ENCODE measurements at regions not wholly inside any gene's neighbourhood (a gene's known extent, or its start where the extent isn't known, plus 50 kb on each side); places are given as distances from the start of the nearest gene placed in this dataset.

- DNase-seq, result no peak
Observed at GRCh38 chr5:159826351-159827214, 89.7 kb upstream of the ADRA1B start.

GRCh38 chr5:159827861-159828260 lies 88.4 kb upstream of the ADRA1B start:
- DNase-seq, result no peak

- no peak for DNase-seq
Observed at GRCh38 chr5:159832073-159832472, 84.2 kb upstream of the ADRA1B start.

- no peak for DNase-seq
Observed at GRCh38 chr5:159833088-159833487, 83.2 kb upstream of the ADRA1B start.

DNA sequence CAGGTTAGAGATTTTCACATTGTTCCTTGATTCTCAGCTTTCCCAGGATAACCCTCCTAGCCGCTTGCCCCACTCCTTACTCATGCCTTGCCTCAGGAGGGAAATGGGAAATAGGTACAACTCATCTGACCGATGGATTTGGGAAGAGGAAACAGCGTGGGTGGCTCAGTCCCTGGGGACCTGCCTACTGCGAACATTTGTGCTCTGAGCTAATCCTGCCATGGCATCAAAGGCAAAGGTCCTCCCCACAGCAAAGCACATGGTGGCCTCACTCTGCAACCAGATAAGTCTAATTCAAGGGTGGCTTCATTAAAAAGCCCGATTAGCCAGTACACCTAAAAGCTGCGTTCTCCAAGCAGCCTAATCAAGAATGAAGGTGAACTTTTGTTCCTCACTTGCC lies 82.4 kb upstream of the ADRA1B start:
- no peak for DNase-seq

- DNase-seq, result no peak
Observed at GRCh38 chr5:159835548-159835947, 80.7 kb upstream of the ADRA1B start.

- DNase-seq, result no peak
Observed at GRCh38 chr5:159836691-159837090, 79.6 kb upstream of the ADRA1B start.

DNA sequence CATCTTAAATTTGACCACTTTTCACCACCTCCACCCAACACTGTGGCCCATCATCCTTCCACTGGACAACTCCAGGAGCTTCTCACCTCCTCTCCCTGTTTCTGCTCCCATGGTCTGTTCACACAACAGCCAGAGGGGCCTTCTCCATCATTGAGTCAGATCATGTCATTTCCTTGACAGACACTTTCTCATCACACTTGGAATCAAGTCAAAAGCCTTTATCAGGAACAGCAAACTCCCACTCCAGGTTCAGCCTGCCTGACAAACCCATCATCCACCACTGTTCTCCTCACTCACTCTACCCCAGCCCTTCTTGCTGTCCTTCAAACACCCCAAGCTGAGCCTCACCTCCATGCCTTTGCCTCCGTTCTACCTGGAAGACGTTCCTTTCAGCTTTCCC lies 78.4 kb upstream of the ADRA1B start:
- no peak for DNase-seq

- no peak for DNase-seq
Observed at GRCh38 chr5:159838551-159839222, 77.6 kb upstream of the ADRA1B start.

GRCh38 chr5:159844267-159845121 lies 71.8 kb upstream of the ADRA1B start:
- no peak for DNase-seq

- no peak for DNase-seq
Observed at GRCh38 chr5:159849437-159850083, 66.7 kb upstream of the ADRA1B start.

DNA sequence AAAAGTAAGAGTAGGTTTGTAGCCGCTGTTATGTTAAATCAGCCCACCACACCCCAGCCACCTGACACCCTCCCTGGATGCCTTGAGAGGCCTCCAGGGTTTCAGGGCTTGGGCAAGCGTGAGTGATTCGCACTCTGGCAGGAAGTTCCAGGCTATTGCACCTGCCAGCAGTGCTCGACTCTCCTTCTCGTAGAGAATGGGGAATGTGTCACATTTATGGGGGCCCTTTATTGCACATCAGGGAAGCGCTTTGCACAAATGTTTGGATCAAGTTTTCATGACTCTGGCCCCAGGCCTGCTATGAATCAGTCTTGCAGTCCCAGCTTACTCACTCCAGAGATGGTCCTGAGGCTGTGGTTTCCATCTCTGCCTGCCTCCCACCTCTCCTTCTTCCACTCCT lies 66.1 kb upstream of the ADRA1B start:
- DNase-seq, result no peak

- no peak for DNase-seq
Observed at GRCh38 chr5:159851053-159851452, 65.2 kb upstream of the ADRA1B start.

DNA sequence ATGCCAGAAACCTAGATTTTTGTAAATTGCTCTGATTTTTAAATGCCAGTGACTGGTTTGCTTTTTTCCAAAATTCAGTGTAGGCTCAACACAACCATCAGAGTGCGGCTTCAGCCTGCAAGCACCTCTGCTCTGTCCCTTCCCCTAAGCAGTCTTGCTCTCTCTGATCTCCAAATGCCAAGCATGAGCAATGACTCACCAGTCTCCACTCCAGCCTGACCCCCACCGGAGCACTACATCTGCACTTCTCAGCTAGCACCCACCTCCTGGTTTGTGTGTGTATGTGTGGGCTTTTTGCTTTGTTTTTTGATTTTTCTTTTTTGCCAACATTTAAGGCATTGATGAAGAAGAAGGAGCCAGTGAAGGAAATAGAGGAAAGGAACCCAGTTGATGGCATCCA lies 61.4 kb upstream of the ADRA1B start:
- DNase-seq, result no peak

GRCh38 chr5:159855476-159856191 lies 60.6 kb upstream of the ADRA1B start:
- DNase-seq, result no peak

DNA sequence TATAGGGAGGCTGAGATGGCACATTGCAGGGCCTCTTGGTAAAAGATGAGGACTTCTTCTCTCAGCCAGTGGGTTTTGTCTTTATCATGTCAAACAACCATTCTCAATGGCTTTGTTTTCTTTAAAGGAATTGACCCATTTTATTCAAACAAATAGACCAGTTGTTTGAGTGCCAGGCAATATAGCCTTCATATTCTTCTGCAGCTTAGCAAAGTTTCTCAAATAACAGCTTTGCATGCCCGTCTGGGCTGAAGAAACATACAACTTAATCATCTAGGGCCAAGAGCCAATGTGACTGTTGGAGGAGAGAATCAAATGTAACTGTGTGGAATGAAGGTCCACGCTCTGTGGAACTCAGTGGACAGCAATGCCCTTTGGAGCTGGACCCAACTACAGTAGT lies 57.4 kb upstream of the ADRA1B start:
- DNase-seq, result no peak

DNA sequence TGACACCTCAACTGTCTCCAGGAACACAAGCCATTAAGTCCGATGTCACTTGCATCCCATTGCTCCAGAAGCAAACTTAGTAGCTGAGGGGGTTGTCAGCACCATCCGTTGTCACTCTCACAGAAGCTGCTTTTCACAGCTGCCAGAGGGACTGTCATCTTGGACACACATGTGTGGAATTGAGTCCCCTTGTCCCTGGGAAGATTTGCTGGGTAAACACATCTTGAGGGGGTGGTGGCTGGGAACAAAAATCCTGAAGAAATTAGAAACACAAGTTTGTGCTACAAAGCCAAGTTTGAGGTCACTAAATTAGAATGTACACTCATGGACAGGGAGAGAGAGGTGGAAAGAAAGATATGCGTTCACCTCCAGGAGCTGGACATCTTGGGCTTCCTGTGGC lies 55.2 kb upstream of the ADRA1B start:
- no peak for DNase-seq

DNA sequence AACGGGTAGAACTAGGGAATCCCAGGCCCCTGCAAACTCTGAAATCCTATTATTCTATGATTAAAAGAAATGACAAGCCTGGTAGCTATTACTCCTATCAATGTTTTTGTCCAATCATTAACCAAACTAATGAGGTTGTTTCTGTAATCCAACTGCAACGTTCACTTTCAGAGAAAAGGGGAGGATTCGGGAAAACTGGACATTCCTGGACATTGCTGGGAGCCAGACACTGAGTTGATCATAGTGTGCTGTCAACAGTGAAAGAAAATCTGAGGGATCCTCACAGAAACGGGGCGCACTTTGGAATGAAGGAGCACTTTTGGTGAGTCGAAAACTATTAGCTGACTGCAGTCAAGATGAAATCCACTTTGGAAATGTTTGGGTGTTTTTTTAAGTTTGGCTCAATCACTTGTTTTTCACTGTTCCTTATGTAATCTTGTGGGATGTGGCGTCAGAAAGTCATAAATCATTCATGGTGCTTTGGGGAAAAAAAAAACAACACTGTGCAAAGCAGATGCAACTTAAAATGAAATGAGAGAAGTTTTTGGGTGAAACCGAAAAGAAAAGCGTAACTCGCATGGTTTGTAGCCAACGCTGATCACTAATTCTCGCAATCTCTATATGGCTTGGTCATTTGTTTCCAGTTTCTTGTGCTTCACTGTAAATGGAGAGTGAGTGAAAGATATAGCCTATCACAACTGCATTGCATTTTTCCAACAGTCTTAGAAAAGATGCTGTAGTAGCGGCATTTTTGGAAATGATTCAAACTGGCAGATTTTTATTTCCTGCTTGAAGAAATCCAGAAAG lies 51.2 kb upstream of the ADRA1B start:
- DNase-seq, result no peak

GRCh38 chr5:159866093-159866492 lies 50.2 kb upstream of the ADRA1B start:
- no peak for DNase-seq

All from midbrain (tissue), 1 donor.